ENCODE measurements at regions not wholly inside any gene's neighbourhood (a gene's known extent, or its start where the extent isn't known, plus 50 kb on each side); places are given as distances from the start of the nearest gene placed in this dataset.

GRCh38 chr2:195490319-195490718 is 166.7 kb upstream of the SLC39A10 start:
- DNase-seq (ENCODE audit: low read depth), result no peak
- no peak overlapping the region for H3K4me3 ChIP-seq (ENCODE audit: low read depth, low read length)
- TF ChIP-seq CTCF (conservative IDR thresholded peaks at IDR 0.05; ENCODE audit: low read depth, low read length), result no peak

- H3K4me3 ChIP-seq (ENCODE audit: low read depth, low read length), result no peak overlapping the region
- TF ChIP-seq CTCF (conservative IDR thresholded peaks at IDR 0.05; ENCODE audit: low read depth, low read length), result no peak
- DNase-seq (ENCODE audit: low read depth), result no peak
Measured at GRCh38 chr2:195489101-195489500, 167.9 kb upstream of the SLC39A10 start.

- H3K4me3 ChIP-seq (ENCODE audit: low read depth, low read length), result no peak overlapping the region
- no peak for TF ChIP-seq CTCF (conservative IDR thresholded peaks at IDR 0.05; ENCODE audit: low read depth, low read length)
- DNase-seq (ENCODE audit: low read depth), result no peak
Measured at GRCh38 chr2:195488567-195488966, 168.5 kb upstream of the SLC39A10 start.

- no peak overlapping the region for H3K4me3 ChIP-seq (ENCODE audit: low read depth, low read length)
- peak; percentile 13 for DNase-seq (ENCODE audit: low read depth)
- TF ChIP-seq CTCF (conservative IDR thresholded peaks at IDR 0.05; ENCODE audit: low read depth, low read length), result no peak
Measured at GRCh38 chr2:195486987-195487644, 169.9 kb upstream of the SLC39A10 start.

- DNase-seq (ENCODE audit: low read depth), result no peak
- H3K4me3 ChIP-seq (ENCODE audit: low read depth, low read length), result no peak overlapping the region
- no peak for TF ChIP-seq CTCF (conservative IDR thresholded peaks at IDR 0.05; ENCODE audit: low read depth, low read length)
Measured at GRCh38 chr2:195486520-195486919, 170.5 kb upstream of the SLC39A10 start.

- H3K4me3 ChIP-seq (ENCODE audit: low read depth, low read length), result no peak overlapping the region
- TF ChIP-seq CTCF (conservative IDR thresholded peaks at IDR 0.05; ENCODE audit: low read depth, low read length), result no peak
Measured at GRCh38 chr2:195482010-195482409, 175.0 kb upstream of the SLC39A10 start.

GRCh38 chr2:195480121-195480520 is 176.9 kb upstream of the SLC39A10 start:
- DNase-seq (ENCODE audit: low read depth), result no peak
- no peak overlapping the region for H3K4me3 ChIP-seq (ENCODE audit: low read depth, low read length)
- TF ChIP-seq CTCF (conservative IDR thresholded peaks at IDR 0.05; ENCODE audit: low read depth, low read length), result no peak

More at GRCh38 chr2:195482010-195482409, 175.0 kb upstream of the SLC39A10 start:
- DNase-seq (ENCODE audit: low read depth), result no peak
